ENCODE measurements at regions not wholly inside any gene's neighbourhood (a gene's known extent, or its start where the extent isn't known, plus 50 kb on each side); places are given as distances from the start of the nearest gene placed in this dataset.

- no TSS peak for BruUV-seq (replicated peaks)
- no peak for DNase-seq
- intact Hi-C loops (cut with micrococcal nuclease; ENCODE audit: unreplicated experiment) = no loop called here
- Histone ChIP-seq H3K27me3 (replicated peaks; ENCODE audit: control insufficient read depth, insufficient read depth, low read length) (no peaks in the 10 kb centered on the region), H3K9me3 (no peaks in the 10 kb centered on the region), H3K4me3 (ENCODE audit: low read depth, low read length) (no peak overlapping the region), H3K4me1 (no peaks in the 10 kb centered on the region), H3K36me3 (ENCODE audit: control insufficient read depth, insufficient read depth, low read length) (no peaks in the 10 kb centered on the region)
- H3K27me3 Mint-ChIP-seq (ENCODE audit: insufficient read depth, unreplicated experiment) = peaks cover 24% of the 10 kb centered on the region
- H3K9me3 Mint-ChIP-seq (ENCODE audit: unreplicated experiment) = no peaks in the 10 kb centered on the region
- H3K4me1 Mint-ChIP-seq (ENCODE audit: low read depth, unreplicated experiment) = no peaks in the 10 kb centered on the region
- ChIA-PET POLR2A (no interaction called here), CTCF (no interaction called here)
- TF ChIP-seq CTCF (IDR thresholded peaks at IDR 0.05; ENCODE audit: insufficient read depth in 1 of 2, low read depth in 1 of 2, low read length in 1 of 2, severe bottlenecking in 1 of 2, unreplicated experiment in 1 of 2) = no peak
- no peaks in the 10 kb centered on the region for H3K36me3 Mint-ChIP-seq (ENCODE audit: insufficient read depth, unreplicated experiment)
- H3K27ac Mint-ChIP-seq (ENCODE audit: unreplicated experiment) = no peak overlapping the region
- no peak overlapping the region for H3K4me3 Mint-ChIP-seq (ENCODE audit: unreplicated experiment)
Observed at GRCh38 chr11:115656041-115656440, 151.8 kb upstream of the CADM1 start.

- DNase-seq = no peak
- H3K4me3 ChIP-seq (ENCODE audit: low read depth, low read length) = no peak overlapping the region
- TF ChIP-seq CTCF (IDR thresholded peaks at IDR 0.05; ENCODE audit: insufficient read depth in 1 of 2, low read depth in 1 of 2, low read length in 1 of 2, severe bottlenecking in 1 of 2, unreplicated experiment in 1 of 2) = no peak
- no peaks in the 10 kb centered on the region for H3K36me3 ChIP-seq (ENCODE audit: control insufficient read depth, insufficient read depth, low read length)
- intact Hi-C loops (cut with micrococcal nuclease; ENCODE audit: unreplicated experiment) = no loop called here
- H3K27me3 ChIP-seq (replicated peaks; ENCODE audit: control insufficient read depth, insufficient read depth, low read length) = no peaks in the 10 kb centered on the region
- H3K9me3 ChIP-seq = no peaks in the 10 kb centered on the region
- Mint-ChIP-seq H3K4me3 (ENCODE audit: unreplicated experiment) (no peak overlapping the region), H3K27me3 (ENCODE audit: insufficient read depth, unreplicated experiment) (peaks cover 28% of the 10 kb centered on the region), H3K4me1 (ENCODE audit: low read depth, unreplicated experiment) (no peaks in the 10 kb centered on the region), H3K27ac (ENCODE audit: unreplicated experiment) (no peak overlapping the region), H3K36me3 (ENCODE audit: insufficient read depth, unreplicated experiment) (no peaks in the 10 kb centered on the region), H3K9me3 (ENCODE audit: unreplicated experiment) (no peaks in the 10 kb centered on the region)
- ChIA-PET CTCF (no interaction called here), POLR2A (no interaction called here)
- BruUV-seq (replicated peaks) = no TSS peak
- no peaks in the 10 kb centered on the region for H3K4me1 ChIP-seq
Observed at GRCh38 chr11:115654792-115655191, 150.6 kb upstream of the CADM1 start.

GRCh38 chr11:115653926-115654325, 149.7 kb upstream of the CADM1 start:
- no peak for TF ChIP-seq CTCF (IDR thresholded peaks at IDR 0.05; ENCODE audit: insufficient read depth in 1 of 2, low read depth in 1 of 2, low read length in 1 of 2, severe bottlenecking in 1 of 2, unreplicated experiment in 1 of 2)

More at GRCh38 chr11:115653926-115654325, 149.7 kb upstream of the CADM1 start:
- intact Hi-C loops (cut with micrococcal nuclease; ENCODE audit: unreplicated experiment) = no loop called here
- Histone ChIP-seq H3K4me1 (no peaks in the 10 kb centered on the region), H3K9me3 (no peaks in the 10 kb centered on the region), H3K27me3 (replicated peaks; ENCODE audit: control insufficient read depth, insufficient read depth, low read length) (no peaks in the 10 kb centered on the region), H3K36me3 (ENCODE audit: control insufficient read depth, insufficient read depth, low read length) (no peaks in the 10 kb centered on the region), H3K4me3 (ENCODE audit: low read depth, low read length) (no peak overlapping the region)
- ChIA-PET POLR2A (no interaction called here), CTCF (interaction anchor here (0.7 kb wide), 1 partner anchor 148 kb away, joined by 4 read pairs; no protein-coding TSS in a partner anchor)
- Mint-ChIP-seq H3K9me3 (ENCODE audit: unreplicated experiment) (no peaks in the 10 kb centered on the region), H3K36me3 (ENCODE audit: insufficient read depth, unreplicated experiment) (no peaks in the 10 kb centered on the region), H3K27me3 (ENCODE audit: insufficient read depth, unreplicated experiment) (peaks cover 29% of the 10 kb centered on the region), H3K4me3 (ENCODE audit: unreplicated experiment) (no peak overlapping the region), H3K27ac (ENCODE audit: unreplicated experiment) (no peak overlapping the region), H3K4me1 (ENCODE audit: low read depth, unreplicated experiment) (no peaks in the 10 kb centered on the region)
- BruUV-seq (replicated peaks) = no TSS peak
- no peak for DNase-seq

Data from Caco-2 (cell line).